ENCODE measurements at regions not wholly inside any gene's neighbourhood (a gene's known extent, or its start where the extent isn't known, plus 50 kb on each side); places are given as distances from the start of the nearest gene placed in this dataset.

DNA sequence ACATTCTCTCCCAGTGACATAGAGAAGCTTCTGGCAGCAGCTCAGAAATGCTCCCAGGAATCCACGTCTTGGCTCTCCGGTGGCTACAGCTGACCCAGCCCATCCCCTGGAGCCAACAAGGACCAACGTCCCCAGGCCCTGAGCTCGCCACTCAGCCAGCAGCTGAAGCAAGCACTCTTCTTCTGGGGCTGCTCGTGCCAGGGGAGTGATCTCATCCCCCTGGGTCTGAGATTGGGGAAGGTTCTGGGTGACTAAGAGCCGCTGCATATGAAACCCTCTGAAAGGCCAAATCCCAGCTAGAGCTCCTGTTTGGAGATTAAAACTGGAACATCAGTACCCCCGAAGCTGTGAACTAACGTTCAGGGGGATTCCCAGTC, 487.9 kb downstream of the NPHP4 start:
- TF ChIP-seq, protein P1, sequence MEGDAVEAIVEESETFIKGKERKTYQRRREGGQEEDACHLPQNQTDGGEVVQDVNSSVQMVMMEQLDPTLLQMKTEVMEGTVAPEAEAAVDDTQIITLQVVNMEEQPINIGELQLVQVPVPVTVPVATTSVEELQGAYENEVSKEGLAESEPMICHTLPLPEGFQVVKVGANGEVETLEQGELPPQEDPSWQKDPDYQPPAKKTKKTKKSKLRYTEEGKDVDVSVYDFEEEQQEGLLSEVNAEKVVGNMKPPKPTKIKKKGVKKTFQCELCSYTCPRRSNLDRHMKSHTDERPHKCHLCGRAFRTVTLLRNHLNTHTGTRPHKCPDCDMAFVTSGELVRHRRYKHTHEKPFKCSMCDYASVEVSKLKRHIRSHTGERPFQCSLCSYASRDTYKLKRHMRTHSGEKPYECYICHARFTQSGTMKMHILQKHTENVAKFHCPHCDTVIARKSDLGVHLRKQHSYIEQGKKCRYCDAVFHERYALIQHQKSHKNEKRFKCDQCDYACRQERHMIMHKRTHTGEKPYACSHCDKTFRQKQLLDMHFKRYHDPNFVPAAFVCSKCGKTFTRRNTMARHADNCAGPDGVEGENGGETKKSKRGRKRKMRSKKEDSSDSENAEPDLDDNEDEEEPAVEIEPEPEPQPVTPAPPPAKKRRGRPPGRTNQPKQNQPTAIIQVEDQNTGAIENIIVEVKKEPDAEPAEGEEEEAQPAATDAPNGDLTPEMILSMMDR (IDR thresholded peaks at IDR 0.05; ENCODE audit: borderline replicate concordance), result no peak
- peaks cover 73% of the 10 kb centered on the region for H3K27me3 ChIP-seq (ENCODE audit: low read depth)
- no peak overlapping the region for H3K27ac ChIP-seq (replicated peaks)
- H3K4me1 ChIP-seq, result no peaks in the 10 kb centered on the region
- H3K4me3 ChIP-seq, result no peak overlapping the region
- H3K36me3 ChIP-seq, result no peaks in the 10 kb centered on the region
- H3K9me3 ChIP-seq (replicated peaks), result no peaks in the 10 kb centered on the region
- DNase-seq, result no peak
- intact Hi-C loops (cut with micrococcal nuclease), result no loop called here

DNA sequence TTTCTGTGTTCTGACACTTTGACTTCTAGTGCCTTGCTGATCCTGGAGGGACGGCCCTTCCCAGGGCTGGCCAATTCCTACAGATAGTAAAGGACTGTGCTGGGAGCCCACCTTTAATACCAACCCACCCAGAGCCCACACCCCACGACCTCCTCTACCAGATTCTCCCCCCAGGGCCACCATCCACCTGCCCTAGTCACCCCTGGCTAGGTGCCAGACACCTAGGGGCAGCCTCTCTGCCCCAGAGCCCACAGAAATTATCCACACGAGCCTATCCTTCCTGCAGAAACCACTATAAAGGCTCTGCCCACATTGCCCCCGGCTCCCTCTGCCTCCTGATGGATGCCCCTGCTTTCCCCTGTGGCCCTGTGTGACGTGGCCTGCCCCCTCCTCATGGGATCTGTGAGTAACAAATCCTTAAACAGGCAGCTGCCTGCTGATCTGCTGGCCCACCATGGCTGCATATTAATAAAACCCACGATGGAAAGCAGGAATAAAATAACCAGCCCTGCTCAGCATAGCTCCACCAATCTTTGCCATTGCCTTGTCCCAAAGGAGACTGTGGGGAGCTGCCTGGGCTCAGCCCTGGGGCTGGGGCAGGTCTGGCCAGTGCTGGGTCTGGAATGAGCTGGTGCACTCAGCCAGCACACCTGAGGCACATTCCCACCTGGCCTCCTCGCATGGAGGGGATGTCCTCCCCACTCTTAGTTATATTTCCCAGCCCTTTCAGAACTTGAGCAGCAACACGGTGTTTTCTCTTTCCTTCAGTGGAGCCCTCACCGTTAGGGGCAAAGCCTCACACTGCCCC, 488.5 kb downstream of the NPHP4 start:
- no peaks in the 10 kb centered on the region for H3K36me3 ChIP-seq
- no peaks in the 10 kb centered on the region for H3K4me1 ChIP-seq
- H3K27ac ChIP-seq (replicated peaks), result no peak overlapping the region
- TF ChIP-seq, protein P1 (IDR thresholded peaks at IDR 0.05; ENCODE audit: borderline replicate concordance), result no peak
- peaks cover 71% of the 10 kb centered on the region for H3K27me3 ChIP-seq (ENCODE audit: low read depth)
- intact Hi-C loops (cut with micrococcal nuclease), result no loop called here
- DNase-seq, result no peak
- H3K9me3 ChIP-seq (replicated peaks), result no peaks in the 10 kb centered on the region
- no peak overlapping the region for H3K4me3 ChIP-seq

DNA sequence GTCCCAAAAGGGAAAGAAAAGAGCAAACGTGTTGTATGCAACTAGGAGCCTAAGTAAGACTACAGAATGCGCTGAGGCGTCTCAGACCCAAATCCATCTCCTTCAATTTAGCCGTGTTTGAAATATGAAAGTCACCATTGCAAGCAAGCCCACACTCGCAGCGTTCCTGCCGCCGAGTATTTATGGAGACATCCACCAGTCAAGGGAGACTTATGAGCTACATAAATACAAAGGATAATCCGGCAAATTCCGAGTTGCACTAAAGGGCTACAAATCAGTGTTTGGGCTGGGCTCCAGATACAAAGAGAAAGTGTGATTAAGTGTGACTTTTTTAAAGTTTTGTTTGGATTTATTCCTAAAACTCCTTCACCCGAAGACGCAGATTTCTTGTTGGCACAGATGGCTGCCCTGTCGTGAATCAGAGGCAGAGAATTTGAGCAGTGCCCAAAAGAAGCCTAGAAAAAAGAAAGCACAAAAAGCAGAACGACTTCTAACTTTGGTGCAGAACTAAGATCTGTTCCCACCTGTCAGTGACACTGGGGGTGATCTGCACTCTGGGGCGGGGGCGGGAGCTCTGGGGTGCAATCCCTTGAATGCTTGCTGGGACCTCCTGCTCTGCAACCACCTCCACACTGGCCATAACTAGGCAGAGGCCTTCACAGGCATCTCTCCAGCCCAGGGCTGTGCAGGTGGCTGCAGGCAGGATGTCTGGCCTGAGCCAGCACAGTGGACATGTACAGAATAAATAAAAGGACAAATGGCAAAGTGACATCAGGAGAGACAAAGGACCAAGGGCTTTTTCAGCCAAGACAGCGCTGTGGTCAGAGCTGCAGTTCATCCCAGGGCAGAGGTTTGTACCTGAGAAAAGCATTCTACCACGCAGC, 489.7 kb downstream of the NPHP4 start:
- H3K27ac ChIP-seq (replicated peaks), result no peak overlapping the region
- no peak for DNase-seq
- intact Hi-C loops (cut with micrococcal nuclease), result no loop called here
- H3K4me1 ChIP-seq, result no peaks in the 10 kb centered on the region
- no peaks in the 10 kb centered on the region for H3K36me3 ChIP-seq
- H3K4me3 ChIP-seq, result no peak overlapping the region
- H3K9me3 ChIP-seq (replicated peaks), result no peaks in the 10 kb centered on the region
- peaks cover 71% of the 10 kb centered on the region for H3K27me3 ChIP-seq (ENCODE audit: low read depth)
- TF ChIP-seq, protein P1 (IDR thresholded peaks at IDR 0.05; ENCODE audit: borderline replicate concordance), result no peak

DNA sequence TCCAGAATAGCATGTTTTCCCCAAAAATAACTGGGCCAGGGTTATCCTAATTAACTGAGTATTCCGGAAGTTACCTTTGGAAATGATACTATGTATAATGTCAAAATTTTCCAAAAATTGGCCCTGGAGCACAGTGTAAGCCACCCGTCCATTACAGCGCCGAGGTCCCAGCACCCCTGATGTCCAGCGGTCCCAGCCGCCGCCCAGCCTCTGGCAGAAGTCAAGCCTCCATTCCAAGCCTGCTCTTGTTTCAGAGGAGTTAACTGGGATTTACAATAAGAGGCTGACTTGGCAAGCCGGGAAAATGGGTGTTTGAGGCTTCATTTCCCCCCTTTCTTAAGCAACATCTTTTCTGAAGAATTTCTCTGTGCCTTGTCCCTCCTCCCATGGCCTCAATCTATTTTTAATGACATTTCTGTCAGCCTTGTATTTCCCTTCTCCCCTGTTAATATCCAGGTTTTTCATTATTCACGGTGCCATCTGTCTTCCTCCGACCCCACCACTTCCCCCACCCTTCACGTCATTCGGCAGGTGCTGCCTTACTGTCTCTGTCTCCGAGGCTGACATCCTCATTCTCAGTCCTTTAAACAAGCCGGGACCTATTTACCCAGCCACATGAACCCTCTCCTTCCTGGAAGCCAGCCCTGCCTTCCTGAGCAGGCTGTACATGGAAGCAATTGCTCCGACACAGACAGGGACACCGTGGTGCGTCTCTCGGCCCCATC, 490.9 kb downstream of the NPHP4 start:
- no peaks in the 10 kb centered on the region for H3K36me3 ChIP-seq
- intact Hi-C loops (cut with micrococcal nuclease), result no loop called here
- no peaks in the 10 kb centered on the region for H3K9me3 ChIP-seq (replicated peaks)
- H3K4me1 ChIP-seq, result no peaks in the 10 kb centered on the region
- TF ChIP-seq, protein P1 (IDR thresholded peaks at IDR 0.05; ENCODE audit: borderline replicate concordance), result no peak
- DNase-seq, result no peak
- no peak overlapping the region for H3K4me3 ChIP-seq
- H3K27me3 ChIP-seq (ENCODE audit: low read depth), result peaks cover 71% of the 10 kb centered on the region
- H3K27ac ChIP-seq (replicated peaks), result no peak overlapping the region

DNA sequence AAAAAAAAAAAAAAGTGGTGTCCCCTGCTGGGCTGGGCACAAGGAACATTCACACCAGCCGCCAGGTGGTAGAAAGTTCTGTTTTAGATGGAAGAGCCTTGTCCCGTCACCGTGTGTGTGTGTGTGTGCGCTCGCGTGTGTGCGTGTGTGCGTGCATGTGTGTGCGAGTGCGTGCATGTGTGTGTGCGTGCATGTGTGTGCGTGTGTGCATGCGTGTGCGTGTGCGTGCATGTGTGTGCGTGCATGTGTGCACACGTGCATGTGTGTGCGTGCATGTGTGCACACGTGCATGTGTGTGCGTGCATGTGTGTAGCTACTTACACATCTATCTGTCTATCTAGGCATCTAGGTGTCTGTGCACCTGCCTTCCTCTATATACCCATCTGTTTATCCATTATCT, 491.7 kb downstream of the NPHP4 start:
- H3K27ac ChIP-seq (replicated peaks), result no peak overlapping the region
- TF ChIP-seq, protein P1 (IDR thresholded peaks at IDR 0.05; ENCODE audit: borderline replicate concordance), result no peak
- no peaks in the 10 kb centered on the region for H3K4me1 ChIP-seq
- no peaks in the 10 kb centered on the region for H3K9me3 ChIP-seq (replicated peaks)
- peaks cover 71% of the 10 kb centered on the region for H3K27me3 ChIP-seq (ENCODE audit: low read depth)
- no peak for DNase-seq
- intact Hi-C loops (cut with micrococcal nuclease), result no loop called here
- H3K36me3 ChIP-seq, result no peaks in the 10 kb centered on the region
- H3K4me3 ChIP-seq, result no peak overlapping the region
